GM18858 (cell line): ENCODE measurements at regions not wholly inside any gene's neighbourhood (a gene's known extent, or its start where the extent isn't known, plus 50 kb on each side); places are given as distances from the start of the nearest gene placed in this dataset.
"Not testable (repeated sequence)": the region's sequence is repeated elsewhere in the genome, so short reads cannot be mapped to it uniquely, and the experiment has no call there.

Experiments
- ATAC-seq: cut with Tn5 transposase; IDR thresholded peaks from one replicate; pipeline ENCODE4 v1.9.1; 2021; ENCODE audit not compliant: unreplicated experiment

GRCh38 chr2:144975881-144976280 is 456.0 kb upstream of the ZEB2 start:
- no peak for ATAC-seq

GRCh38 chr2:144972676-144973075 is 452.8 kb upstream of the ZEB2 start:
- ATAC-seq: no peak

DNA sequence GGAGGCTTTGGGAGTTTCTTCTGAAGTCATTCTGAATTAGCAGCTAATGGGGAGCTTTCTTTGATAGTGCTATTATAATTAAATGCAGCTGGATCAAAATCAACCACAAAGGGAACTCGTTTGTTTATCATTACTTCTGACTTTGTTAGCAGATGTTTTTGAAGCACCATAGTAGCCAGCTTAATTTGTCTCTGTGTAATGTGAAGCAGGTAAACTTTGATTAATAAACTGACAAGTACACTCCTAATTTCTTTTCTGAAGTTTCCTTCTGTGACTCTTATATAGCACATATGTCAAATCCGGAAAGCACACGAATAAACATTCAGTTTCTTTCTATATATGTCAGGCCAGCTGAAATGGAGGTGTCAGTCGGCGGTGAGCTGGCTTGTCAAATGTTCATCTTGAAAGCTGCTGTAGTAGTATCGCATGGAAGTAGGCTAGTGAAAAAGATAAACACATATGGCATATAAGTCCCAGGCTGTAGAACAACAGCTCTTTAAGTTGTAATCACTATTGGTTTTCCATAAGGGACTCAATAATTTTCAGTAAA is 451.9 kb upstream of the ZEB2 start:
- ATAC-seq: no peak

- not testable (repeated sequence) for ATAC-seq
Observed at GRCh38 chr2:144970410-144970809, 450.5 kb upstream of the ZEB2 start.

- ATAC-seq: not testable (repeated sequence)
Observed at GRCh38 chr2:144969564-144969963, 449.6 kb upstream of the ZEB2 start.

DNA sequence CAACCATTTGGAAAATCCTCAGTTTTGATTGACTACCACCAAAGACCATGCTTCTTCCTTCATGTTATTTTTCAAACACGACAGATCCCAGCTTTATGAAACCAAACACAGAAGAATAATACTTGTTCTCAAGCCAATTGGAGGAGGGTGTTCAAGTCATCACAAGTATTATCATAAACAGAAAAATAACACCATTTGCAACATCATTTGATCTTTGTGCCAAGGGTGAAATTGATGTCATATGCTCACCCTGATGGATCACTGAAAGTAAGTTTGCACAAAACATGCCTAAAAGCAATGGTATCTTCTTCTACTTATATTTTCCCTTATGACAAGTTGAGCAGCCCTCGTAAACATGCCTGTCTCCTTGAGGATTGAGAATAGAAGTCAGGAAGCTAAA is 448.0 kb upstream of the ZEB2 start:
- ATAC-seq: no peak

- no peak for ATAC-seq
Observed at GRCh38 chr2:144965172-144965571, 445.3 kb upstream of the ZEB2 start.

DNA sequence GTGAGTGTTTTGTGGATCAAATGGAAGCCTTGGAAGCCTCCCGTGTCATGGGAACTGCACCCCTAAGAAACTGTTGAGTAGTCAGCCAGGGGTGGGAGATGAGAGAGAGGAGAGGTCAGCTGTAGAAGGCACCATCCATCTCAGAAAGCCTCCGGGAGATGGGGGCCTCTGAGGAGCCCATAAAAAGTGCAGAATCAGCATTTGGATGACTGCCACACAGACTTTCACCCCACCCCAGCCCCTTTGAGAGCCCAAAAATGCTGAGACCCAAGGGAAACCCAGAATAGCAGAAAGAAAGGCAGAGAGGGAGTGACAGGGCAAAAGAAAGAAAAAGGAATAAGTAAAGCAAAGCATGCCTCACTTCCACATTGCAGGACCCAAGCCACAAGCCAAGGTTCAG is 443.1 kb upstream of the ZEB2 start:
- no peak for ATAC-seq

DNA sequence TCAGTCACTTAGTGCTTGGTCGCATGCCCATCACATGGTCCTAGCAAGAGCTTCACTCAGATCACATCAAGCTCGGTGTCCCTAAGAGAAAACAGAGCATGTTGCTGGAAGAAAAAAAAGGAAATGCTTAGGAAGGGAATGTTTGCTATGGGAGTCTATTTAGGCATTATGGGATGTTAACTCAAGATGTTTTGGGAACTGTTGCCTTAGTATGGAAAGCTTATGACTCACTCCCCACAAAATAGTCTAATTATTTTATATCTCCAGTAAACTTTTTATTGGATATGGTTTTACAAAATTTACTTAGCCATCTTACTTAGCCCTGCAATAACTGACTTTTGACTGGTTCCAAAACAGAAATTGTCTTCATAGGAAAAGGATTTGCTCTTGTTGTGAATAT is 439.5 kb upstream of the ZEB2 start:
- ATAC-seq: no peak

GRCh38 chr2:144950899-144951560 is 431.1 kb upstream of the ZEB2 start:
- ATAC-seq: no peak

GRCh38 chr2:144948205-144948855 is 428.4 kb upstream of the ZEB2 start:
- ATAC-seq: no peak

DNA sequence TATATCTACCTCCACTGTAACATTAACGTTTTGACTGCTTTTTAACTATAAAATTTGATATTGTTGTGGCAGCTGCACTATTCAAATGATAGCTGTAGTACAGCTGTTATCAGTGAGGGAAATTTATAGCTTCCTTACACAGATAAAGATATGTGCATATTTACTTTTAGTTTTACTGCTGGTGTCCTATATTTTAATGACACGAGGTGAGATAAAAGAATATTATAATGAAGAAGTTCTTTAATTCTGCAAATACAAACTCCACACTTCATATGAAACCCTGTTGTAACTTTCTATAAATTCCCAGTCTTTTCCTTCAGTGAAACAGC is 427.8 kb upstream of the ZEB2 start:
- no peak for ATAC-seq

- ATAC-seq: no peak
Observed at GRCh38 chr2:144946263-144946662, 426.3 kb upstream of the ZEB2 start.

GRCh38 chr2:144944546-144945220 is 424.8 kb upstream of the ZEB2 start:
- ATAC-seq: no peak

DNA sequence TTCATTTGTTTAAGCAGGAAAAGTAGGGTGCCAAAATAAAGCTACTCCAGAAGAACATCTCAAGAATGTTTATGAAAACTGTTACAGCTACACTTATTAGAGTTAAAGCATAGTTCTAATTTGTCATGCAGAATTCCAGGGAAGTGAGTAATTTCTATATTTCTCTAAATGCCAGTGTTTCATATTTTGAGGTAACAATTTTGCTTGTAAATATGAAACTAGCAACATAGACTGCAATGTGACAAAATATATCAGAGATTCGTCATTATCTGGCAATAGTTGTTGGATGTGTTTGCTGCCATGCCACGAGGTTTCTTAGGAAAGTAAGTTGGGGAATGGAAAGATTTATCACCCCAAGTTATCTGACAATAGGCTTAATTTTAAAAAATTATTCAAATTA is 424.1 kb upstream of the ZEB2 start:
- ATAC-seq: no peak

DNA sequence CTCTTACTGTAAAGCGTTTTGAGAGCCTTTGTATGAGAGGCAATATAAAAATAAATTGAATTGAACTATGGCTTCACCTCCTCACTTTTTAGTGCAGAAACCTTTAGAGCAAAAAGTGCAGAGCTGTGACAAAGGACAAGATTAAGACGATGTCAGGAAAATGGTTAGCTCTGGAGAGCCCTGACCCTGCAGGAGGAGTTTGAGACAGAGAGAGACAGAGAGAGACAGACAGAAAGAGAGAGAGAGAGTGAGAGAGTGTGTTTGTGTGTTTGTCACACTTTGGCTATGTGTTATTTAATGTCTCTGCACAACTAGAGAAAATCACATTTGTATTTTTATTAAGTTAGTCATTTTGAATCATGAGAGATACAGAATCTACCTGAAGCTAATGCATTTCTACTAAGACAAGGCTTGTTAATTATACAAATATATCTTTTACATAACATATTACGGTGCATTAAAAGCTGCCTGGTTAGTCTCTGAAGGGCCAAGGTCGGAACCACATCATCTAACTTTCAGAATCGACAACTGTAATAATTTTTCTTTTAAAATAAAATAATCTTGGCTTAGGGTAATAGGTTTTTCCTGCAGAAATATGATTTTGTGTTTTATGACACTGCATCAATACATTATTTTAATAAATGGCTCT is 423.5 kb upstream of the ZEB2 start:
- no peak for ATAC-seq

- ATAC-seq: no peak
Observed at GRCh38 chr2:144942516-144943256, 422.8 kb upstream of the ZEB2 start.

- no peak for ATAC-seq
Observed at GRCh38 chr2:144941743-144942488, 422.0 kb upstream of the ZEB2 start.

- ATAC-seq: no peak
Observed at GRCh38 chr2:144939590-144939989, 419.7 kb upstream of the ZEB2 start.
